OCI-LY7 (cell line): ENCODE measurements at regions not wholly inside any gene's neighbourhood (a gene's known extent, or its start where the extent isn't known, plus 50 kb on each side); places are given as distances from the start of the nearest gene placed in this dataset.

Experiments
- CTCF ChIP-seq: fragments of 200-600 bp; sonication (generic); conservative IDR thresholded peaks from 2 replicates; pipeline ENCODE4 v1.5.1; 2014; ENCODE audit warnings: mild to moderate bottlenecking, antibody characterized with exemption, low read length, moderate library complexity, mixed read lengths
- EZH2phosphoT487 ChIP-seq: fragments of 200-600 bp; sonication (generic); IDR thresholded peaks from 2 replicates; pipeline ENCODE4 v1.6.1; 2018; ENCODE audit warnings: low read depth, borderline replicate concordance, mild to moderate bottlenecking, mixed run types, antibody characterized with exemption, low read length, moderate library complexity, mixed read lengths

GRCh38 chr22:27684901-27685300 lies 116.7 kb downstream of the MN1 start:
- no peak for TF ChIP-seq EZH2phosphoT487
- TF ChIP-seq CTCF = no peak
